ENCODE measurements at regions not wholly inside any gene's neighbourhood (a gene's known extent, or its start where the extent isn't known, plus 50 kb on each side); places are given as distances from the start of the nearest gene placed in this dataset.

DNA sequence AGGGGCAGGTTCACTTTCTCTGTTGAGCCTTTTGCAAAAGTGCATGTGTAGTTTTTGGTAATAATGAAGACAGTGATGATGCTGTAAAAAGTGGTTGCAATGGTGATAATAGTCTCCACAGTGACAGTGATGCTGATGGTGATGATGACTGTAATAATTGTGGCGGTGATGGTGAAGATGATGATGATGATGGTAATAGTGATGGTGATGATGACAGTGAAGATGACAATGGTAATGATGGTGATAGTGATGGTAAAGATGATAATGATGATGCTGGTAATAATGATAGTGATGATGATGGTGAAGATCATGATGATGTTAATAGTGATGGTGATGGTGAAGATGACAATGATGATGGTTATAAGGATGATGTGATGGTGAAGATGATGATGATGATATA lies 67.7 kb upstream of the LRFN2 start:
- TF ChIP-seq, protein P1, sequence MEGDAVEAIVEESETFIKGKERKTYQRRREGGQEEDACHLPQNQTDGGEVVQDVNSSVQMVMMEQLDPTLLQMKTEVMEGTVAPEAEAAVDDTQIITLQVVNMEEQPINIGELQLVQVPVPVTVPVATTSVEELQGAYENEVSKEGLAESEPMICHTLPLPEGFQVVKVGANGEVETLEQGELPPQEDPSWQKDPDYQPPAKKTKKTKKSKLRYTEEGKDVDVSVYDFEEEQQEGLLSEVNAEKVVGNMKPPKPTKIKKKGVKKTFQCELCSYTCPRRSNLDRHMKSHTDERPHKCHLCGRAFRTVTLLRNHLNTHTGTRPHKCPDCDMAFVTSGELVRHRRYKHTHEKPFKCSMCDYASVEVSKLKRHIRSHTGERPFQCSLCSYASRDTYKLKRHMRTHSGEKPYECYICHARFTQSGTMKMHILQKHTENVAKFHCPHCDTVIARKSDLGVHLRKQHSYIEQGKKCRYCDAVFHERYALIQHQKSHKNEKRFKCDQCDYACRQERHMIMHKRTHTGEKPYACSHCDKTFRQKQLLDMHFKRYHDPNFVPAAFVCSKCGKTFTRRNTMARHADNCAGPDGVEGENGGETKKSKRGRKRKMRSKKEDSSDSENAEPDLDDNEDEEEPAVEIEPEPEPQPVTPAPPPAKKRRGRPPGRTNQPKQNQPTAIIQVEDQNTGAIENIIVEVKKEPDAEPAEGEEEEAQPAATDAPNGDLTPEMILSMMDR (optimal IDR thresholded peaks at IDR 0.05 in 1 of 3, IDR thresholded peaks at IDR 0.05 in 1 of 3, conservative IDR thresholded peaks at IDR 0.05 in 1 of 3; ENCODE audit: extremely low read depth in 1 of 3, insufficient read depth in 2 of 3, low read length in 3 of 3), result no peak
- no peak for TF ChIP-seq EZH2 (IDR thresholded peaks at IDR 0.05; ENCODE audit: low read length)
